NT2/D1 (cell line): ENCODE measurements at regions not wholly inside any gene's neighbourhood (a gene's known extent, or its start where the extent isn't known, plus 50 kb on each side); places are given as distances from the start of the nearest gene placed in this dataset.

Experiments used
- SUZ12 ChIP-seq: IDR thresholded peaks from 2 replicates; pipeline ENCODE4 v1.6.1; 2011; ENCODE audit not compliant: insufficient read length, insufficient read depth; ENCODE audit errors: extremely low read depth
- YY1 ChIP-seq: IDR thresholded peaks from 2 replicates; pipeline ENCODE4 v1.6.1; 2011; ENCODE audit not compliant: insufficient read length, insufficient read depth

GRCh38 chr14:88935083-88935482 lies 110.6 kb downstream of the TTC8 start:
- TF ChIP-seq YY1: no peak
- TF ChIP-seq SUZ12: no peak
